Panc1 (cell line): ENCODE measurements at regions not wholly inside any gene's neighbourhood (a gene's known extent, or its start where the extent isn't known, plus 50 kb on each side); places are given as distances from the start of the nearest gene placed in this dataset.

Experiments used
- ATAC-seq: fragments of 200-7000 bp; cut with Tn5 transposase; 2 replicates; pipeline ENCODE4 v1.9.1; 2020; ENCODE audit warnings: mild to moderate bottlenecking, moderate library complexity
- BruUV-seq: library from RNA; stranded (reverse); fragments of 400-500 nt; replicated peaks from 2 replicates; lab custom pipeline; 2021; lab: Mats Ljungman, UMichigan
- CTCF ChIA-PET: fragments of 300-600 bp; sonication (Branson Sonifier 250); formaldehyde crosslinking; loops from one replicate; lab custom pipeline; 2022; ENCODE audit warnings: antibody characterized with exemption; lab: Charles Lee
- POLR2A ChIA-PET: fragments of 300-600 bp; sonication (Branson Sonifier 250); formaldehyde crosslinking; loops from one replicate; lab custom pipeline; 2022; ENCODE audit warnings: antibody characterized with exemption; lab: Charles Lee
- DNase-seq: peaks from one replicate; pipeline ENCODE4 v3.0.0-alpha.2; 2010; ENCODE audit warnings: low read depth, low spot score
- H3K27ac ChIP-seq: 2 replicates; pipeline ENCODE4 v1.5.1; 2011; ENCODE audit warnings: mild to moderate bottlenecking, low read length, inconsistent platforms
- H3K27me3 ChIP-seq: fragments of 200-500 bp; sonication (Bioruptor generic); 2 replicates; pipeline ENCODE4 v1.6.0; 2014; ENCODE audit warnings: low read length, inconsistent platforms; ENCODE audit not compliant: control insufficient read depth, insufficient read depth
- H3K36me3 ChIP-seq: fragments of 200-500 bp; sonication (Bioruptor generic); 2 replicates; pipeline ENCODE4 v1.5.1; 2014; ENCODE audit warnings: inconsistent platforms, mild to moderate bottlenecking, low read length, moderate library complexity; ENCODE audit not compliant: control insufficient read depth, insufficient read depth
- H3K4me1 ChIP-seq: 2 replicates; pipeline ENCODE4 v1.5.1; 2011; ENCODE audit warnings: inconsistent platforms, mild to moderate bottlenecking, low read length, moderate library complexity; ENCODE audit not compliant: control insufficient read depth, insufficient read depth
- H3K4me3 ChIP-seq, 2 experiments: 2 replicates each; pipeline ENCODE4 v1.5.1; 2011 to 2012; ENCODE audit warnings: low read depth in 2 of 2, low read length in 2 of 2, mild to moderate bottlenecking in 2 of 2, inconsistent platforms in 1 of 2, moderate library complexity in 1 of 2
- H3K9me3 ChIP-seq: fragments of 200-500 bp; sonication (Bioruptor generic); 2 replicates; pipeline ENCODE4 v1.5.1; 2014; ENCODE audit warnings: low read depth, mild to moderate bottlenecking, inconsistent platforms, low read length, moderate library complexity; ENCODE audit not compliant: control insufficient read depth, insufficient read depth
- CTCF ChIP-seq: fragments of 450-650 bp; IDR thresholded peaks from 2 replicates; pipeline ENCODE4 v1.5.1; 2017; ENCODE audit warnings: mild to moderate bottlenecking
- POLR2AphosphoS5 ChIP-seq: IDR thresholded peaks from 2 replicates; pipeline ENCODE4 v1.6.1; 2012; ENCODE audit warnings: mild to moderate bottlenecking, low read depth, low read length, moderate library complexity
- REST ChIP-seq, 2 experiments: IDR thresholded peaks; 2 replicates each; pipeline ENCODE4 v1.6.1; 2011 to 2012; ENCODE audit warnings: low read depth in 2 of 2, control low read depth in 1 of 2, low read length in 1 of 2, mild to moderate bottlenecking in 1 of 2, moderate library complexity in 1 of 2; ENCODE audit not compliant: insufficient read depth in 1 of 2
- SIN3A ChIP-seq: IDR thresholded peaks from 2 replicates; pipeline ENCODE4 v1.6.1; 2012; ENCODE audit warnings: low read depth, mild to moderate bottlenecking, low read length, moderate library complexity, borderline replicate concordance; ENCODE audit not compliant: insufficient read depth
- TCF7L2 ChIP-seq: IDR thresholded peaks from 2 replicates; pipeline ENCODE4 v1.6.1; 2011; ENCODE audit warnings: mild to moderate bottlenecking, low read depth, low read length, inconsistent platforms
- in situ Hi-C: cut with HindIII; loops from 2 replicates; pipeline ENCODE4 v1.10.0; 2016; ENCODE audit warnings: low sequenced_read_pairs, low pct_unique_long_range_greater_than_20kb
- intact Hi-C: fragments of 100-400 bp; cut with micrococcal nuclease; formaldehyde crosslinking; loops from one replicate; pipeline ENCODE4 v1.10.0; 2022; ENCODE audit not compliant: unreplicated experiment

- ChIA-PET CTCF (no interaction called here), POLR2A (no interaction called here)
- TF ChIP-seq TCF7L2 (no peak), REST (IDR thresholded peaks at IDR 0.05; ENCODE audit: insufficient read depth in 1 of 2, low read depth in 2 of 2, low read length in 1 of 2) (no peak), POLR2AphosphoS5 (no peak)
- Histone ChIP-seq H3K27me3 (peaks cover 18% of the 10 kb centered on the region), H3K9me3 (no peaks in the 10 kb centered on the region), H3K36me3 (no peaks in the 10 kb centered on the region), H3K27ac (no peak overlapping the region), H3K4me1 (no peaks in the 10 kb centered on the region), H3K4me3 (no peak overlapping the region)
- in situ Hi-C loops (no loop called here), intact Hi-C loops (no loop called here)
- DNase-seq (no peak), ATAC-seq (no peak)
- BruUV-seq, result no TSS peak
These were observed 122.3 kb downstream of the XCL2 start for GRCh38 chr1:168421399-168422004.

- CTCF ChIA-PET, result no interaction called here
- ATAC-seq (no peak), DNase-seq (no peak)
- no peak overlapping the region for H3K4me3 ChIP-seq
- H3K27ac ChIP-seq, result no peak overlapping the region
- peaks cover 18% of the 10 kb centered on the region for H3K27me3 ChIP-seq
- POLR2A ChIA-PET, result no interaction called here
- H3K9me3 ChIP-seq, result no peaks in the 10 kb centered on the region
- intact Hi-C loops (no loop called here), in situ Hi-C loops (no loop called here)
- TF ChIP-seq SIN3A, result no peak
- no peak for TF ChIP-seq TCF7L2
- no peak for TF ChIP-seq CTCF
- no peak for TF ChIP-seq REST (IDR thresholded peaks at IDR 0.05; ENCODE audit: insufficient read depth in 1 of 2, low read depth in 2 of 2, low read length in 1 of 2)
- TF ChIP-seq POLR2AphosphoS5, result no peak
- BruUV-seq, result no TSS peak
- H3K4me1 ChIP-seq, result no peaks in the 10 kb centered on the region
- H3K36me3 ChIP-seq, result no peaks in the 10 kb centered on the region
These were observed 123.6 kb downstream of the XCL2 start for GRCh38 chr1:168420177-168420576.
